Hematopoietic multipotent progenitor cell treated with erythropoietin and hydrocortisone succinate and interleukin-3 and kit ligand, for 8 days (in vitro differentiated cells): ENCODE measurements at regions not wholly inside any gene's neighbourhood (a gene's known extent, or its start where the extent isn't known, plus 50 kb on each side); places are given as distances from the start of the nearest gene placed in this dataset.

ENCODE experiments used
- DNase-seq: peaks from one replicate; pipeline ENCODE4 v3.0.0-alpha.2; 2015

DNA sequence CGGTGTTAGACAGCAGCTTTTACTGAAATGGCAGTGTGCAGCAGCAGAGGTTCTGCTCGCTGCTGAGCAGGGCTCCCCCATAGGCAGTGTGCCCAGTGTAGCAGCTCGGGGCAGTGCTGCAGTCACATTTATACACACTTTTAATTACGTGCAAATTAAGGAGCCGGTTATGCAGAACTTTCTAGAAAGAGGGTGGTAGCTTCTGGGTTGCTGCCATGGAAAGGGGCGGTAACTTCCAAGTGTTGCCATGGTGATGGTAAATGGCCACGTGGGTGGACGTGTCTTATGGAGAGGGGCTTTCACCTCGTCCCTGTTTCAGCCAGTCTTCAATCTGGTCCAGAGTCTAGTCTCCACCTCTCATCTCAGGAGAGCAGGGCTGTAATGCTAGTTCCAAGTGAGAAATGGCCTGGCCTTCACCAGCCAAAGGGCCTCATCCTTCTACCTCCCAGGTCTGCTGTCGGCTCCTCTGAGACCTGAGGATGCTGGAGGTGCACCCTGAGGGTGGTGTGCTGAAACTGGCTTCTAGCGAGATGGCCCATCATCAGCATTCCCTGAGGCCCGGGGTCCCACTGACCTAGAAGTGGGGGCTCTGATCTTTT is 180.5 kb upstream of the PMEPA1 start:
- no peak for DNase-seq

GRCh38 chr20:57888591-57888990 is 178.8 kb upstream of the PMEPA1 start:
- no peak for DNase-seq

- DNase-seq, result no peak
Observed at GRCh38 chr20:57884956-57885355, 175.1 kb upstream of the PMEPA1 start.

DNA sequence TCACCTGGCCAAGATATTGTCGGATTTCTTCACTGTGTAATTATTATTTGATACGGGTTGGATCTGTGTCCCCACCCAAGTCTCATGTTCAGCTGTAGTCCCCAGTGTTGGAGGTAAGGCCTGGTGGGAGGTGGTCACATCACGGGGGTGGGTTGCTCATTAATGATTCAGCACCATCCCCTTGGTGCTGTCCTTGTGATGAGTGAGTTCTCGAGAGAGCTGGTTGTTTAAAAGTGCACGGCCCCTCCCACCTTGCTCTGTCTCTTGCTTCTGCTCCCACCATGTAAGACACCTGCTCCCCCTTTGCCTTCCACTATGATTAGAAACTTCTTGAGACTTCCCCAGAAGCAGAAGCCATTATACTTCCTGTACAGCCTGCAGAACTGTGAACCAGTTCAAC is 173.9 kb upstream of the PMEPA1 start:
- DNase-seq, result no peak

DNA sequence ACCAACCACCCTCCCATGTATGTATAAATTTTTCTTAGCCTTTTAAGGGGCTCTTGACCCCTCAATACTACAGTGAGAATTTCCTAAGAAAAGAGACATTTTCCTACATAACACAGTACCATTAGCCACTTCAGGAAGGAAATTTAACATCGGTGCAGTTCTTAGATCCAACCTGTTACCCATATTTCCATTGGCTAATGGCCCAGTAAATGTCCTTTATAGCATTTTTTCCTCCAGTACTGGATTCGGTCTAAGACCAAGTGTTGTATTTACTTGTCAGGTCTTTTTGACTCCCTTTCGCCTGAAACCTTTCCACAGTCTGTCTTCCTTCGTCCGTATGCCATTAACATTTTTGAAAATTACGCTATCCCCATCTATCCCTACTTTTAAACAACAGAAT is 173.4 kb upstream of the PMEPA1 start:
- DNase-seq, result no peak

GRCh38 chr20:57882451-57883161 is 172.8 kb upstream of the PMEPA1 start:
- DNase-seq, result no peak

DNA sequence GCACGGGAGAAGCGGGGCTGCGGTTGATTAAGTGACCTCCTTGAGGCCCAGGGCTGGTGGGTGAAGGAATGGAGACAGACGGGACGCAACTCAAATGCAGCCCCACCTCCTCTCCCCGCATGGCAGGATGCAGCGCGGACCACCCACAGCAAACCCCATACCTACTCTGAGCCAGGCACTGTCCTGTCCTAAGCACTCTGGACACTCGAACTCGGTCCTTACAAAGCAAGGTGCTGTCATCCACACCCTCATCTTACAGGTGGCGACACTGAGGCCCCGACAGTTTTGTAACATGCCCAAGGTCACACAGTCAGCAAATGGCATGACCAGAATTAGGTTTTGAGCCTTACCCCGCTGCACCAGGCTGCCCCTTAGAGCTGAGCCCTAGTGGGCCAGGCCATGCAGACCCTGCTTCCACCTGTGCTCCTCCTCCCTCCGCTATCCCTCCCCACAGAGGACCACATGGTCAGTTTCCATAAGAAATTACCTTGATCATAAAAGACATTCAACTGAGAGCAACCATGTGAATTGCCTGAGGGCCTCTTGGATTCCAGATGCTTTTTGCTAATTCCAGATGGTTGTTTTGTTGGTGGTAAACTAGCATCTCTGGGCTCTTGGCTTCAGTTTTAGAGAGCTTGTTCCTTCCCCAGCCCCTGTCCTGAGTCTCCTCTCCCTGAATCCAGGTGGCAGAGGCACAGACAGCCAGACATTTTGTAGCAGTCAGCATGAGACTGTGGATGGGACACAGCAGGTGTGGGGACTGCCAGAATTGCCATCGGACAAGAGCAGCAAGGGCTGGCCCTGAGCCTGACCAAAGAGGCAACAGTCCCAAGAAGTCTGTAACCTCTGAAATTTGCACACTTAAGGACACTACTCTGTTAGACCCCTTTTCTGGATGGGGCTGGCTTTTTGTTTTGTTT is 171.9 kb upstream of the PMEPA1 start:
- no peak for DNase-seq

DNA sequence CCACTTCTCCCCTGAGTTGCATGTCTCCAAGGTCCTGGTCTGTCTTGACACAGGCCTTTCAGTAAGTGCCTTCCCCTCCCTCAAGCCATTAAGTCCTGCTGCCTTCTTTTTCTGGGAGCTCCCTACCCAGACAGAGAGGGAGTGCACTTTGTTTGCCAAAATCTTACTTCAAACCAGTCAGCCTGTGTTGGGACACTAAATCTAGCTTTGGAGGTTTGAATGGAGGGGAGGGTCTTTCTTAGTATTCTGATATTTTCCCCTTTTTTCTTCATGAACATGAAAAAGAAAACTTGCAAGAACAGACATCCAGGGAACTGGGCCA is 170.7 kb upstream of the PMEPA1 start:
- DNase-seq, result no peak

- DNase-seq, result no peak
Observed at GRCh38 chr20:57879779-57880570, 170.2 kb upstream of the PMEPA1 start.

DNA sequence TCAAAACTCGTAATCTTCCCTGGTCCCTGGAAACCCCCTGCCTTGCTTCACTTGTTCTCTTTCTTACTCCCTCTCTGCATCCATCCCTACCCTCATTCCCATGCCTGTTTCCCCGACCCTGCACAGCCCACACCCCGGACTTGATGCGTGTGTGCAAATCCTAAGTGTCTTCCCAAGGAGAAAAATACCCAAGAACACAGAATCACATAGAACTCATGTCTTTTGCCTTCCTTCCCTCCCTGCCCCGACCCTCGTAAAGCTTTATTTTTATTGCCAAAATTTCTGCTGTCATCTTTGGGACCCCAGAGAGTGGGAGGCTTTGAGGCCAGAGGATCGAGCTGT is 169.6 kb upstream of the PMEPA1 start:
- no peak for DNase-seq

DNA sequence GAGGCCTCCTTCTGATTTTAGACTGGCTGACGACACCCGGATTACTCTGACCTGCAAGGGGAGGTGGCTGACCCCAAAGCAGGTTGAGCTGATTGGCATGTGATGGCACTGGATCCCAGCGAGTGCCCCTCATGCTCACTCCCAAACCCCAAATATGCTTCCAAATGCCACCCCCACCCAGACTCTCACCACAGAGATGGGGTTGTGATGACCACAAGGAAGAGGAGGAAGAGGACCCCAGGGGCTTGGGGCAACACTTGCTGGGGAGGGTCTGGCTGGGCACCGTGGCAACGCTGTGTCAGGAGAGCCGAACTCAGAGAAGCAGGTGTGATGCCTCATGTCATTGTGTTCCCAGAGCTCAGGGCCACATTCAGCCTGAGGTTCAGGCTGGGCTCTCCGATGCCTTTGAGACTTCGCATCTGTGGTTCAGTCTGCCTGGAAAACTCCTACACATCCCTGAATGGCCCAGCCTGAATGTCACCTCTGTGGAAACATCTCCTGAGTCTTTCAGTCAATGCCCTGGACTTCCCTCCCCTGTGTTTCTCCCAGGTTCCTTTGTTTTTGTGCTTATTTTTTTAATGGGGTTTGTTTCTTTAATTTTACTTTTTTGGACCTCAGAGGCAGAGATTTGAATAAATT is 169.1 kb upstream of the PMEPA1 start:
- no peak for DNase-seq

- no peak for DNase-seq
Observed at GRCh38 chr20:57877995-57878394, 168.2 kb upstream of the PMEPA1 start.

- DNase-seq, result no peak
Observed at GRCh38 chr20:57877131-57877824, 167.5 kb upstream of the PMEPA1 start.

- DNase-seq, result no peak
Observed at GRCh38 chr20:57876163-57876562, 166.3 kb upstream of the PMEPA1 start.

DNA sequence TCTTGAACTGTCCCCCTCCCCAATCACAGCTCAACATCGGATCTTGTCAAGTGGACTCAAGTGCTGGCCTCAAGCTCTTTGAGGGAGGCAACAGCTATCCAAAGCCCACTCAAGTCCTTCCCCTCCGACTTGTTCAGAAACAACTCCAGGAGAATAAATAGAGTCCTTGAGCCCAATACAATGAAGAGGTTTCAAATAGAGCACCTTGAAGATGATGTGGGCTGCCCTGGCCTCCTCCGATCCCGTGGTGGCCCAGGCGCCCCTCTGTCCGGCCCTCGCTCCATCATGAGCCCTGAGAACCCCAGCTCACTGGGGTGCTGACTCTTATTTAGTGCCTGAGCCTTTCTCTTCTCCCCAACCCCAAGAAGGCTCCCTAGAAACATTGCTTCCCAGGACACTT is 164.3 kb upstream of the PMEPA1 start:
- no peak for DNase-seq

DNA sequence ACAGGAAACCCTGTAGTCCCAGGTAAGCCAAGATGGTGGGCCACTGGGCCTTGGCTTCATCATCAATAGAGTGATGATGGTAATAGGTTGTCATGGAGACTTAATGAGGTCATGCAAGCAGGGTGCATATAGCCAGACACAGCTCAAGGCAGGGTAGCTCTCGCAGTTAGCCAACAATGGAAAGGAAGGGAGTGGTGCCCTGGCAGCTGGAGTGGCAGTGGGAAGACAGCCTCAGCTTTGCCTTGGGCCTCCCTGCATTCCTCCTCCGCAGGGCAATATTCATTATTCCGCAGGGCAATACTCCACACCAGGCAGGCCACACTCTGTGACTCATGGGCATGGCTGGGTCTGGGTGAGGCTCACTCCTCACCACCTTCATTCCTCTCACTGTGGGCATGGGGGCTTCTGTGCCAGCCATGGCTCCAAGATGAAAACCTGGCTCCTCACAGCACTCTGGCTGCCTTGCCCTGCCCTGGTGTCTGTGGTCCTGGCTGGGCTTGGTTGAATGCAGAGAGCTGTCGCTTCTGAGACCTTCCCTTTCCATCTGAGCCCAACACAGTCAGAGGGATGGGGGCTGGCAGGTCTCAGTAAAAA is 163.1 kb upstream of the PMEPA1 start:
- DNase-seq, result no peak

DNA sequence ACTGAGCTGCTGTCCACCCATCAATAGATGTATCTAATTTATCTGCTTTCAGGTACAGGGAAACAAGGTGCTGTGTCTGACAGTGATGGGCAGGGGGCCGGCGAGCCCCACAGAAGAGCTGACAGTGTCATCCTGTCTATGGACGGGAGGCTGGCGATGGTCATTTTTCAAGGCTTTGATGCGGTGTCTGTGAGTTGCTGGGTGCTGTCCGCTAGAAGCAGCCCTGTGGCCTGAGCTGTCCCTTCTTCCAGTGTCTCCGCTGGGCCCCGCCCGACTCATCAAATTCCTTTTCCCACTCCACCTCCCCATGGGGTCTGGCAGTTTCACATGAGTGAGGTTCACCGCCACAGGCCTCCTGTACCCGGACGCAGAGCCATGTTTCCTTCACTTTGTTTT is 161.4 kb upstream of the PMEPA1 start:
- DNase-seq, result no peak

DNA sequence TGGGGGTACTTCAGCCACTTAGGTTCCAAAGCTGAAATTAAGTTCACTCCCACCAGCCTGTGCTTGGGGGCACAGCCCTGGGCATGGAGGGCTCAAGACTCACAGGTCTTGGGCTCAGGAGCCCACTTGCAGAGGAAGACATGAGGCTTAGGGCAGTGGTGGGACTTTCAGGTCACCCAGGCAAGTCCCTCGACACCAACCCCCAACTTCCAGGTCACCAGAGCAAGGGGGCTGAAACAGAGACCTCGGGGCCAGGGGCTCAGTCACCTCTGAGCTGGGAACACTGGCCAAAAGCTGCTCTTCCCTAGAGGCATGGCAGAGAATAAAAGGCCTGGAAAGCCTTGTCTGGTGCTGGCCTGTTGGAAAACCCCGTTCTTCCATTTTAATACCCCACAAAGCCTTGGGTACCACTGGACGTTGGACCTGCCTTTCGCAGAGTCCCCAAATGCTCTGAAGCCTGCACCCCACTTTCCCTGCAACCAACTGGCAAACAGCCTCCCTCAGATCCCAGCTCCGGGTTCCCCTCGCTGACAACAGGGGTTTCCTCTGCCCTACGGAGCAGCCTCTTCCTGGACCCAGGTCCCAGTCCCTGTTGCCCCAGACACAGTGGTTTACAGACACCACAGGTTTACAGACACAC is 160.9 kb upstream of the PMEPA1 start:
- DNase-seq, result no peak

- DNase-seq, result no peak
Observed at GRCh38 chr20:57869951-57870315, 160.1 kb upstream of the PMEPA1 start.

DNA sequence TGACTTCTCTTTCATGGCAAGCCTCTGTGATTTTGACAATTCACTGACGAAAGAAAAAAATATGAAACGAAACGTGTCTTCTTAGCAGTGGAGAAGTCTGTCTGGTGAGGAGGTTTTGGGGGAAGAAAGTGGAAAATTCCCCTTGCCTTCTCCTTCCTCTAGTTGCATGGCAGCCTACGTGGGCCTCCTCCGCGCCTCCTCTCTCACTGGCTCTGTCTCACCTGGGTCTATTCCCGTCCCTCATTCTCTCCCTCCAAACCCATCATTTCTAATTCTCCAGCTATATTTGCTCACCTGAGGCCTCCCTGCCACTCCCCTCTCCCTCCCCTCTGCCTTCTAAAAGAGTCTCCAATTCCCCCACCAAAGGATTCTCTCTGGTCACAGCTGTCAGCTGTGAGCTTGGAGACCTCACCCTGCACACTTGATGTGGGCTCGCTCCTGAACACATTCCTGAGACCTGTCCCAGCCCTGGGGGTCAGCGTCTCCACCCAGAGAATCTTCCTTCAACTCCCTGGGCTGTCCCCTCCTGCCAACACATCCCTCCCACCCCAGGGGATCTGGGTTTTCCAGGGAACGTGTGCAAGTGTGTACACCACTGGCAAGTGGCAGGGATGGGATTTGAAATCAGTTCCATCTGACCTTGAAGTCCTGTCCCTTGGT is 159.6 kb upstream of the PMEPA1 start:
- no peak for DNase-seq

GRCh38 chr20:57868310-57868709 is 158.5 kb upstream of the PMEPA1 start:
- no peak for DNase-seq
